ENCODE measurements at regions not wholly inside any gene's neighbourhood (a gene's known extent, or its start where the extent isn't known, plus 50 kb on each side); places are given as distances from the start of the nearest gene placed in this dataset.
"Not testable (repeated sequence)": the region's sequence is repeated elsewhere in the genome, so short reads cannot be mapped to it uniquely, and the experiment has no call there.

DNA sequence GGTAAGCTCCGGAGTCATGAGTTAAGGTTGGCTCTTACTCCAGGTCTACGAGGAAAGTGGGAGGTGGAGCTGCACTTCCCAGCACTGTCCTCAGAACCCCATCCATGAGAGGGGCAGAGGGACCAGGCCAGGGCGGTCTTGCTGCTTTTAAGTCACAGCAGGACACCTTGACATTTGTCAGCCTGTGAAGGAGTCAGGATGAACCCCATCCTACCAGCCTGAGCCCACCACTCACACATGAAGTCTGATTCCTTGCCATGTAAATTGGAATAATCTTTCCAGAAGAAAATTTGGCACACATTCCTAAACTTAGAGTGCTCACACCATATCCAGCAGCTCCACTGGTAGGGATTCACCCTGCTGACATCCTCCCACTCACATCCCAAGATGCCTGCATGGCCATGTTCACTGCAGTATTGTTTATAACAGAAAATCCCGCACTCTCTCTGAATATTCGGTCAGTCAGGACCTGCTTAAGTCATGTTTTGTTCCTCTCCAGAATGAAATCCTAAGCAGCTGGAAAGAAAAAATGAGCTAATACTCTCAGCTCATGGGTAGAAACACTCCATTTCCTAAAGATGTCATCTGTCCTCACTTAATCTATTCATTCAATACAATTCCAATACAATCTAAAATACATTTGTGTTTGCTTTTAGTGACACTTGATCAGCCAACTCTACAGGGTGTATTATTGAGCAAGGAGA is 79.3 kb upstream of the COL5A1 start:
- no peak for DNase-seq

DNA sequence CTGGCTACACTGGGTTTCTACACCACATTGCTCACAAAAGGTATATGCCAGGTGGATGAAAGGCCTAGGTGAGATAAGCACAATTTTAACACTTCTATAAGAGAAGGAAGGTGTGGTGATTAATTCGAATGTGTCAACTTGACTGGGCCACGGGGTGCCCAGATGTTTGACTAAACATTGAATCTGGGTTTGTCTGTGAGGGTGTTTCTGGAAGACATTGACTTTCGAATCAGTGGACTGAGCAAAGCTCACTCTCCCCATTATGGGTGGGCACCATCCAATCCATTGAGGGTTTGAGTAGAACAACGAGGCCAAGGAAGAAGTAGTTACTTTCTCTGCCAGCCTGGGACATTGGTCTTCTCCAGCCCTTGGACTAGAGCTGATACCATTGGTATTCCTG is 78.2 kb upstream of the COL5A1 start:
- DNase-seq: no peak

DNA sequence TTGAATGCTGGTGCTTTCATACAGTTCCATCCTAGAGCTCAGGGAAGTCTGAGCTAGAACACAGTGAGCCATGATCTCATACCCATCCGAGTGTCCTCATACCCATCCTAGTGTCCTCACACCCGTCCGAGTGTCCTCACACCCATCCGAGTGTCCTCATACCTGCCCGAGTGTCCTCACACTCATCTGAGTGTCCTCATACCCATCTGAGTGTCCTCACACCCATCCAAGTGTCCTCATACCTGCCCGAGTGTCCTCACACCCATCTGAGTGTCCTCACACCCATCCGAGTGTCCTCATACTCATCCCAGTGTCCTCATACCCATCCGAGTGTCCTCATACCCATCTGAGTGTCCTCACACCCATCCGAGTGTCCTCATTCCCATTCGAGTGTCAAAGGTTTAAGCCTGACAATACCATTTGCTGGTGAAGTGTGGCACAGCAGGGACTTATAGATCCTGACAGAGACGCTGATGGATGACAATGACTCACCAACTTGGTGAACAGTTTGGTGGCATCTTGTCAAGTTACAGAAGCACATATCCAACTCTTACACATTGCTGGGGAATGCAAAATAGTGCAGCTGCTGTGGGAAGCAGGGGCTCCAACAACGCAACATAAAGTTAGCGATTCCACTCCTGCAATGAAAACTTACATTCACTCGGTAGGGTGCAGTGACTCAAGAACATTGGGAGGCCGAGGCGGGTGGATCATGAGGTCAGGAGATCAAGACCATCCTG is 77.0 kb upstream of the COL5A1 start:
- DNase-seq: no peak

DNA sequence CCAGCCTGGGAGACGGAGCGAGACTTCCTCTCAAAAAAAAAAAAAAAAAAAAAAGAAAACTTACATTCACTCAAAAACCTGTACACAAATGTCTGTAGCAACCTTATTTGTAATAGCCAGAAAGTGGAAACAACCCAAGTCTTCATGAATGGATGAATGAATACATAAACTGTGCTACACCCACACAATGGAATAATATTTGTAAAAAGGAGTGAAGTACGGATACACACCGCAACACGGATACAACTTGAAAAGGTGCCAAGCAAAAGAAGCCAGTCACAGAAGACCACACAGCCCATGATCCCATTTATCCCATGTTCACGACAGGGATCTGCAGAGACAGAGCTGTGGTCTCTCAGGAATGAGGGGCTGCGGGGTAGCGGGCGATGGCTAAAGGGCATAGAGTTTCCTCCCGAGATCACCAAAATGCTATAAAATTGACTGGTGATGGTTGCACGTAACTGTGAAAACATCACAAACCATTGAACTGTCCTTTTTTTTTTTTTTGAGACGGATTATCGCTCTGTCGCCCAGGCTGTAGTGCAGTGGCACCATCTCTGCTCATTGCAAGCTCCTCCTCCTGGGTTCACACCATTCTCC is 76.2 kb upstream of the COL5A1 start:
- no peak for DNase-seq

DNA sequence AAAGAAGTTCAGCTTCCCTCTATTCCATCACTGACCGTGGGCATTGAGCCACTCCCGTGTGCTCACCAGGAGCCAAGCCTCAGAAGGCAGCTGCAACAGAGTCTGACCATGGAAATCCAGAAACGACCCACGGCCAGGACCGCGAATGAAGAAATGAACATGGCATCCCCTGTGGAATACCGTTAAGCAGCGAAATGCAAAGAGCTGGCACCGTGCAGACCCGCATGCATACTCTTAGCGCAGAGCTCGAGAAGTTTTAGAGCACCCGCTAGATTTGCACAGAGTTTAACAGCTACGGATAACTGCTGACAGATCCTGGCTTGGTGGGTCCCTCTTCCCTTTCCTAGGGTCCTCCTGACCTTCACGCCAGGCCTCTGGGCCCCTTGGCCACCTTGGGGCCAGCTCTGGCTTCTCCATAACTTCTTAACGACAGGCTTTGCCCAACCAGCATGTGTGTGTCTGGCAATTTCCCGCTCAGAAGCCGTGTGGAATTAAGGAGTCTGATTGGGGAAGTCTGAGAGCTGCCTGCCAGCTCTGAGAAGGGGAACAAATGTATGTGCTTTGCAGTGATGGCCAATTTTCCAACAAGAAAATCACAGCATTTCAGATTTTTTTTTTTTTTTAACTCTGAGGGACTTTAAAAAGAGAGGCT is 75.3 kb upstream of the COL5A1 start:
- no peak for DNase-seq

DNA sequence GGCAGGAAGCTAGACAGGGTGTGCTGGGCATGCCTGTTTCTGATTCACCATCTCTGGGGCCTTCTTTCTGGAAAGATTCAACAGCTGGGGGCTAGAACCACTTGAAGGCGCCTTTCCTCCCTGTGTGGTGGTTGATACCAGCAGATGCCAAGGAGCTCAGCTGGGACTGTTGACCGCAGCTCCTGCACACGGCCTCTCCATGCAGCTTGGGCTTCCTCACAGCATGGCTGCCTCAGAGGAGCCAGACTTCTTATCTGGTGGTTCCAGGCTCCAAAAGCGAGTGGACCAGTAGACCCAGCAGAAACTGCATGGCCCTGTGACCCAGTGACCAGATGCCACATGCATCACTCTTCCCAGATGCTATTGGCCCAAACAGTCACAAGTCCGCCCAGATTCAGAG is 74.7 kb upstream of the COL5A1 start:
- DNase-seq: no peak

DNA sequence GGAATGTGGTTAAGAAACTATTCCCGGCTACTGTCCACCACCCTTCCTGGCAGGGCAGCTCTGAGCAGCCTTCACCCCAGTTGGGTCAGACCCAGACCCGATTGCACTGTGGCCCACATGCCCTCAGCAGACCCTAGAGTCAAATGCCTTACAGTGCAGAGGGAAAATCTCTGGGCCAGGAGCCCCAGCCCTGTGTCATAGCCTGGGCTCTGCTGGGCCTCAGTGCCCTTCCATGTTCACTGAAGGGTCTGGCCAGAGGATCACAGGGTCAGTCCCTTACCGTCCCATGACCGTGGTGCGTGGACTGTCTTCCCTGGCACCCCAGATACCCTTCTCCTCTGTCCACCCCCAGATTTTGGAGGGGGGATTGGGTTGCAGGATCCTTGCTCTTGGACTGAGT is 73.5 kb upstream of the COL5A1 start:
- DNase-seq: no peak

DNA sequence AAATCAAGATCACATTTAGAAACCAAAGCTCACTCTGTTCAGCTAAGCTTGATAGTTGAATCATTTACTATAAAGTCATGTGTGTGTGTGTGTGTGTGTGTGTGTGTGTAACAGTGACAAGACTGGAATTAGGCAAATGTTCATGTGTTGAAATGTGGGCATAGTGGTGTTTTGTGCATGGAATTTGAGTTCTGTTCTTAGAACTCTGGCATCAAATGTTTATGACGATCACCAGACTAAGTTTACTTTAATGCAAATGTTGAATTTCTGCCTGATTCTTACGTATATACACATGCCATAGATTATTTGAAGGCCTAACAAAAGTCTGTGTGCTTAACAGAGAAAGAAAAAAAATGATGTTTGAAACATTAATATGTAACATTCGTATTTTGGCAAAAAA is 72.8 kb upstream of the COL5A1 start:
- DNase-seq: no peak

DNA sequence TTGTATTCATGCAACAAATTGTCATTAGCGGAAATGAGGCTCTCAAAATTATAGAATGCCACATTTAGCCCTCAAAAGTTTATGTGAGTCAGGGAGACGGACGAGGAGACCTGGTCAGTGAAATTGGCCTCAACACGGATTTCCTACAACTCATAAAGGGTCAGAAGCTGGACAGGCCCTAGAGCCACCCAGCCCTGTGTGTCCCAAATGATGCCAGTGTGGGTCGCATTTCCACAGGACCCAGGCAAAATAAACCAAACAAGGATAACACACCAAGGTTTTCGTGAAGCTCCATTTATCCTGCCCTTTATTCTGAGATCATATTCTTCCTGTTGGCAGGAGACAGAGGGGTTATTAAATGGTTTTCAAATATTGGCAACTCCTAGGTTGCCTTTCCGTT is 72.0 kb upstream of the COL5A1 start:
- DNase-seq: no peak

DNA sequence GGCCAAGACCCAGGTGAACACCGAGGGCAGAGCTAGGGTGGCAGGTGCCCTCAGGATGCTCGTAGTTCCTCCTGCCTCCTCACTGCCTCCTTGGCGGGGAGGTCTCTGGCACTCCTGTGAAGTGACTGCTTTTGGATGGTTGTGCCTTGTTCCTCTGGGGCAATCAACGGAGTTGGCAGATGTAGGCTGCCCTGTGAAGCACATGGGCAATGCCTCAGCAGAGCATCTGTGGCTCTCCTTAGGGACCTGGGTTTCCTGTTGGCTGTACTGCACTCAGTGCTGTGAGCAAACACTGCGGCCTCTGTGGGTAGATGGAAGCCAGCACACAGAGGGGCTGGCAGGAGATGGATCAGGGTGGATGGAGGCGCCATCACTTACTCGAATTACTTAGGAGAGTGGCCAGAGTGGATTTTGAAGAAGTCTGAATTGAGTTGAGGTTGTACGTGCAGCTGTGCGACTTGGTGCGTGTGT is 71.4 kb upstream of the COL5A1 start:
- DNase-seq: no peak

DNA sequence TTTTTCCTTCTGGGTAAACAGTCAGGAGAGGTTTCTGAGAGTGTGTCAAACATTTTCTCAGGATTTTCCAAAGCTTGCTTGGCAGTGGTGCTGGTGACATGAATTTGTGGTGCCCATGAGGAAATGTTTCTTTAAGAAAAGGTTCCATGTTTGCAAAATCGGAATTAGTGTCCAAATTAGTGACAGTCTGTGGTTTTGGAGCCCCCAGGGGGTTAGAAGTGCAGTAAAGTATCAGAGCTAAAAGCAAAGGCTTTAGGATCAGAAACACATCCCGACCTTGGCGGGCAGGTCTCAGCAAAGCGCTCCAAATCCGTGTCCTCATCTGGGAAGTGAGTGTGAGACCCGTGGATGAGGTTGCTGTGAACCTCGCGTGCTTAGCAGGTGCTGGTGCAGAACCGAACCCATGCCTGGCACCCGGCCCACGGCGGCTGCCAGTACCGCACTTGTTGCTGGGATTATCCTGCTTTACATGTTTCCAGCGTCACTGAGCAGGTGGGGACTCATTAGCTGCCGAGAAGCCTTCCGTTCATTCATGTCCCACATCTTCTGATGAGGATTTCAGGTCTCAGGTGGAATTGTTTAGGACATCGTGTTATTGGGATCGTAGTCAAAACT is 70.8 kb upstream of the COL5A1 start:
- no peak for DNase-seq

DNA sequence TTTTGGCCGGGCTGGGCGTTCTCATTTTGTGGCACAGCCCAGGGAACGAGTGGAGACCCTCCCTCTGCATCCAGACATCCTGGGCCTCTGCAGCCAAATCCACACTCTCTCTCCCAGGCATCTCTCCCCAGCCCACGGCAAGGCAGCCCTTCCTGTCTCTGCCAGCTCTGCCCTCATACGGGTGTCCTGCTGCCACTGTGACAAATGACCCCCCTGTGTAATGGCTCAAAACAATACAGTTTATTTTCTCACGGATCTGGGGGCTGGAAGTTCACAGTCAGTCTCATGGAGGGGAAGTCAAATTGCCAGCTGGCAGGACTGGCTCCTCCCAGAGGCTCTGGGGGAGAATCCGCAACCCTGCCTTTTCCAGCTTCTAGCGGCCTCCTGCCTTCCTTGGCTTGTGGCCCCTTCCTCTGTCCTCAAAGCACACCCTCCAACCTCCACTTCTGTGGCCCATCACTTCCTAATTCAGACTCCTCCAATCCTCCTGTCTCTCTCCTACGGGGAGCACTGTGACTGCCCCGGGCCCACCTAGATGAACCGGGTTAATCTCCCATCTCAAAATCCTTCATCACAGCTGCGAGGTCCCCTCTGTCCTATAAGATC is 70.2 kb upstream of the COL5A1 start:
- no peak for DNase-seq

DNA sequence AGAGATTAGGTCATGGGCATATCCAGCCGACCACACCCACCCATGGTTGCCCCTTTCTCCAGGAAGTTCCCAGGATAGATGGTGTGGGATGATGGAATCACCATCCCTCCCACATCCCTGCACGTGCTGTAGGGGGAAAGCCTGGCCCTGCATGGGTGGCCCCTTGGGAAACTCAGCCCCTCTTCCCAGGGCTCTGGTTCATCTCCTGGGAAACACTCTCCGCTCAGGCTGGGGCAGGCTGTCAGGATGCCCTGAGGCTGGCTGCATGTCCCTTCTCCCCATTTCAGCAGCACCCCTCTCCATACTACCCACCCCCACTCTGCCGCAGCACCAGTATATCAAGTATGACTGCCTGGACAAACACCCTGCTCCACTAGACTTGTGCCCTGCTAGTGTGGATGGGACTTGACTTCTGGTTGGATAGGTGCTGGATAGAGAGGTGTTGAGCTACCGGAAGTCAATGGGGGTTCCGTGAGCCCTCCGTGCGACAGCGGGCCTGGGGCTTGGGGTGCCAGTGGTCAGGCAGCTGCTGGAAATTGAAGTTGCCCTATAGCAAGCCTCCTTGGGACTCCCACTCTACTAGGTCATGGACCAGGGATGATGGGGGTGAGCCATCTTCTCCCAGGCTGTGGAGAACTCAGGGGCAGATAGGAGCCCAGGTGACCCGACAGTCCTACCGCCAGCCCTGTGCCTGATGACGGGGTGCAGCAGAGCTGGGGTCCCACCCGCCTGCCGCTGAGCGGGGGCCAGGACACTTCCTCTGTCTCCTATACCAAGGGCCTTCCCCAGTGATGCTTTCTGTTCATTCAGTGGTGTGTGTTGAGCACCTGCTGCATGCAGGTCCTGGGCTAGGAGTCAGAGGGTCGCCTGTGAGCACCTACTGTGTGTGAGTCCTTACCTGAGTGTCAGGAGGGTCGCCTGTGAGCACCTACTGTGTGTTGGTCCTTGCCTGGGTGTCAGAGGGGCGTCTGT is 69.4 kb upstream of the COL5A1 start:
- no peak for DNase-seq

DNA sequence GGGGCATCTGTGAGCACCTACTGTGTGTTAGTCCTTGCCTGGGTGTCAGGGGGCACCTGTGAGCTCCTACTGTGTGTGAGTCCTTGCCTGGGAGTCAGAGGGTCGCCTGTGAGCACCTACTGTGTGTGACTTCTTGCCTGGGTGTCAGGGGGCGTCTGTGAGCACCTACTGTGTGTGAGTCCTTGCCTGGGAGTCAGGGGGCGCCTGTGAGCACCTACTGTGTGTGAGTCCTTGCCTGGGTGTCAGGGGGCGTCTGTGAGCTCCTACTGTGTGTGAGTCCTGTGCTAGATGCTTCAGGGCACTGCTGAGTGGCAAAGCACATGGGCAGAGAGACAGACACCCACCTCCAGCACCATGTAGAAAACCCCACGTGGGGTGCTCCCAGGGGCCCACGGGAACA is 66.9 kb upstream of the COL5A1 start:
- not testable (repeated sequence) for DNase-seq

DNA sequence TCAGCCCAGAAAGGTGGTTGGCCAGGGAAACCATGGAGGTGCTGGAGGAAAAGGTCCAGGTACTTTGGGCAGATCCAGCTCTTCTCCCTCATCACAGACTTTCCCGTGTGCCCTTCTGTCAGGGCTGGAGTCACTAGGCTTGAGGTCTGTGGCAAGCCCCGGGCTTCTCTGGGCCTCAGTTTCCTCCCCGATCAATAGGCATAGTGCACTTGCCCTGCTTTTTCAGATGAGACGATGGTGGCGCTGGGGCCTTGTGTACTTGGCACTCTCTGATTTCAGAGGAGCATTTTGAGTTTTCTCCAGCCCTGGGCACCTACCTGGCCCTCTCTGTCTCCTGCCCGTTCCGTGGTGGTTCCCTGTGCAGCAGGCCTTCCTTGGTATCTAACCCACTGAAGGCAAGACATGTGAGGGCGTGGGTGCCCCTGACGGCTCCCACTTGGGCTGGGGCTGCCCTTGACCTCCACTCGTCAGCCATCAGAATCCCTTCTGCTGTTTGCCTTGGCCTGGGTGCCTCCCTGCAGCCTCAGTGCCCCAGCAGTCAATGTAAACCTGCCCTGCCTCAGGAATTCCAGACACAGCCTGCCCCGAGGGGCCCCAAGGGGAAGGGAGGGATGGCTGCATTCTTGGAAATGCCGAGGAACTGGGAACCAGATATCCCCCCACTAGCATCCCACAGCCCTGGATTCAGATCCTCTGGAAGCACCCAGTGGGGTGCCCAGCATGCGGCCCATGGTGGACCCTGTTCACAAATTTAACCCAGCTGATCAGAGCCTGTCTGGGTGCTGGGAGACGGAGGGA is 66.3 kb upstream of the COL5A1 start:
- DNase-seq: no peak

DNA sequence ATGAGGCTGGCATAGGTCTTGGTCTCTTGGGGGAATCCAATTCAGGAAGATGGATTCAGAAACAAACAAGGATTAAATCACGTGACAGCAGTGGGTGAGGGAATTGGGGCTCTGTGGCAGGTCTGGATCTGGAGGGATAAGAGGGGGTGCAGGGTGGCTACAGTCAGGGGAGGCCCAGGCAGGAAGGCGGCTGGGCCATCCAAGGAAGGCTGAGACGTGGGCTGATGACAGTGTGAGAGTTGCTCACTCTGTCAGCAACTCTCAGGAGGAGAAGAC is 65.8 kb upstream of the COL5A1 start:
- DNase-seq: no peak

DNA sequence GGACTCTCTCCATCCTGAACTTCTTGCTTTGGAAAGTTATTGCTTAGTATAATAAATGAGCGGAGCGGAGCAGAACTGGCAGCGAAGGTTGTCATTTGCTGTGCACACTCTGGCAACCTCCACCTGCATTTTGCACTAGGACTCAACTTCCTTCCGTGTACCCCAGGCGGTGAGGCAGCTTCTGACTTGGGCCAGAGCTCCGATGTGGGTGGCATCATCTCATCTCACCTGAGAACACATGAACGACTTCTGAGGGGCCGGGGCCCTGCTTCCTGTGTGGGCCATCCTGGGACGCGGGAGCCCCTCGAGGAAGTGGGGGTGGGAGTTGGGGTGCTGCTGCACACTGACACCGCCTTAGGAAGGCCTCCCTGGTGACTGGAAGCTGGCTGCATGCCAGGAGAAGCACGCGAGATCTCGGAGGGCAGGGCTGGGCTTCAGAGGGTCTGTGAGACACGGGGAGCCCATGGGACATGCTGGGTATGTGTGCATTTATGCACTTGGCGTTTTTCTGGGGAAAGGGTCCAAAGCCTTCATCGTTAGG is 56.5 kb upstream of the COL5A1 start:
- DNase-seq: no peak

DNA sequence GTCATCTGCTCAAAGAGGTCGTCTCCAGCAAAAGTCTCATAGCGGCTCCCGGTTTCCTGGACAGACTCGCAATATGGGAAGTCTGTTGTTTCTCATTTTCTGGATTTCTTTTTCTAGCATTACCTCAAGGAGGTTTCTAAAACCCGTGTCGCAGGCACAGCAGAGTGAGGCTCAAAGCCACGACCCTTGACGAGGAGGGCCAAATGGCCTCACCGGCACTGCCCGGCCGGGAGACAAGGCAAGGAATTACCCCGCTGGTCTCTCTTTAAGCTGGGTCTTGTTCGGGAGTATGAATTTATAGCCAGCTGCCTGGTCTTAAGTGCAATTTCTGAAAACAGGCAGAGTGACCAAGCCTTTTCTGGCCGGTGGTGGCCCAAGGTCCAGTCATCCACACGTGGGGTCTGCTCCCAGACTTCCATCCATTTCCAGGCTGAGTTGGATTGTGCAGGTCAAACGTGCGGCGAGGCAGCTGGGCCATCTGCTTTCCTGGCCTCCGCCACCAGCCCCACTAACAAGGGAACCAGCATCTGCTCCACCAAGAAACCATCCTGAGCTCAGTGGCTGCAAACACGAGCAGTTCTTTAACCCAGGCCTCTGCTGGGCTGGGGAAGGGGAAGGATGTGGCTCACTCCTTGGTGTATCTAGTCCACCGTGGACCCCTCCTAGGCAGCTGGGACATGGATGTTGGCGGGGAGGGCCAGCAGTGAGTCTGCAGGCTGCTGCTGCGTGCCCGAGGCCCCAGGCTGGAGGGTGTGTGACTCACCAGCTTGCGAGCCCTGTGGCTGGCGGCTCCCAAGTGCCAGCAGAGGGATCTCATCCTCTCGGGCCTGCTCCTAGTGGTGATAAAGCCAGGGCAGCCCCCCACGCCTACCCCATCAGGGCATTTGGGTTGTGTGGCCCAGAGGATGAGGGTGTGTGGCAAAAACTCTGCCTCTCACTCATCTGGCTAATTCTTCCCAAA is 55.6 kb upstream of the COL5A1 start:
- DNase-seq: no peak

DNA sequence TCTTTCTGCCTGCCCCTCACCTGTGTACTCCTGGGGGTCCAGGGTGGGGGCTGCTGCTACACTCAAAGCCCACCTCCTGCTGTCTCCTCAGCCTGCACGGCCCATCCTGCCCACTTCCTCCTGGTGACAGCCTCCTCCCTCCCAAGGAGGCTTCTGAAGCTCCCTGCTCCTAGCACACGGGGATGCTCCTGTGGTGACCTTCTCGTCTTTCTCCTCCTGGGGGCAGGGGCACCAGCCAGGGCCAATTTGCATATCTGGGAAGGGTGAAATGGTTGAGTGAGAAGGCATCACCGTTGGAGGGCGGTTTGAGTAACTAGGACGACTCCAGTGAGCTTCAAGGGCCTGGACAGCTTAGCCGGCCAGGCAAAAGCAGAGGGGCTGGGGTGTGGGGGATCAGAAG is 51.9 kb upstream of the COL5A1 start:
- DNase-seq: no peak

All from hindlimb muscle (tissue), 1 donor.